HepG2 (cell line): ENCODE measurements at regions not wholly inside any gene's neighbourhood (a gene's known extent, or its start where the extent isn't known, plus 50 kb on each side); places are given as distances from the start of the nearest gene placed in this dataset.

Experiments
- ATAC-seq: fragments of 200-7000 bp; cut with Tn5 transposase; 3 replicates; pipeline ENCODE4 v1.9.1; 2020; ENCODE audit warnings: mild to moderate bottlenecking, moderate library complexity
- BruUV-seq: library from RNA; stranded (reverse); fragments of 400-500 nt; replicated peaks from 2 replicates; lab custom pipeline; 2021; lab: Mats Ljungman, UMichigan
- CTCF ChIA-PET: fragments of 300-600 bp; formaldehyde crosslinking; extraction: SDS; loops from one replicate; lab custom pipeline; 2021; ENCODE audit warnings: low total read pairs, inconsistent platforms, low intra/inter-chr PET ratio; lab: Yijun Ruan, JAX
- POLR2A ChIA-PET: fragments of 350-600 bp; sonication (Branson Sonifier 250); formaldehyde crosslinking; loops from one replicate; lab custom pipeline; 2020; ENCODE audit warnings: antibody characterized with exemption, inconsistent platforms; lab: Yijun Ruan, JAX
- DNase-seq: peaks from one replicate; pipeline ENCODE4 v3.0.0-alpha.2; 2015; ENCODE audit warnings: low spot score
- FAIRE-seq: peaks from 3 replicates; lab custom pipeline; 2011; peaks lifted over from hg19 to GRCh38; lab: Jason Lieb, UNC
- H2AFZ ChIP-seq: one replicate; pipeline ENCODE4 v1.6.1; 2011; ENCODE audit warnings: low read length, inconsistent platforms
- H3K27ac ChIP-seq: fragments of 300-600 bp; 3 replicates; pipeline ENCODE4 v1.8.0; 2011; ENCODE audit warnings: mixed run types, mild to moderate bottlenecking, mixed read lengths, low read length, inconsistent platforms; ENCODE audit not compliant: insufficient read depth; ENCODE audit errors: extremely low read length
- H3K27me3 ChIP-seq, 2 experiments: fragments of 200-600 bp in 1 of 2; 2 replicates in 1 of 2; 3 replicates in 1 of 2; pipeline versions ENCODE4 v1.6.0 to v1.8.0; 2011; ENCODE audit warnings: low read length in 2 of 2, mild to moderate bottlenecking in 2 of 2, moderate library complexity in 2 of 2, inconsistent platforms in 1 of 2; ENCODE audit not compliant: insufficient read depth in 2 of 2, control insufficient read depth in 1 of 2
- H3K36me3 ChIP-seq, 2 experiments: fragments of 200-600 bp in 1 of 2; replicated peaks in 1 of 2; 2 replicates in 1 of 2; 3 replicates in 1 of 2; pipeline versions ENCODE4 v1.5.1 to v1.8.0; 2011; ENCODE audit warnings: low read length in 2 of 2, inconsistent platforms in 1 of 2; ENCODE audit not compliant: insufficient read depth in 2 of 2, control insufficient read depth in 1 of 2
- H3K4me1 ChIP-seq: 2 replicates; pipeline ENCODE4 v1.5.1; 2012; ENCODE audit warnings: low read length, inconsistent platforms; ENCODE audit not compliant: insufficient read depth
- H3K4me2 ChIP-seq: 2 replicates; pipeline ENCODE4 v1.6.0; 2011; ENCODE audit warnings: low read depth, low read length, inconsistent platforms
- H3K4me3 ChIP-seq, 3 experiments: fragments of 200-600 bp in 1 of 3; sonication (generic), shearing (Covaris generic) in 1 of 3; replicated peaks in 1 of 3; 2 replicates each; pipeline ENCODE4 v1.5.1; 2011 to 2016; ENCODE audit warnings: low read length in 3 of 3, inconsistent platforms in 2 of 3, low read depth in 2 of 3, mild to moderate bottlenecking in 2 of 3, control low read depth in 1 of 3, mixed read lengths in 1 of 3; ENCODE audit not compliant: insufficient read depth in 1 of 3
- H3K79me2 ChIP-seq: one replicate; pipeline ENCODE4 v1.6.1; 2011; ENCODE audit warnings: low read length, inconsistent platforms; ENCODE audit not compliant: insufficient read depth
- H3K9ac ChIP-seq: 2 replicates; pipeline ENCODE4 v1.6.0; 2011; ENCODE audit warnings: mild to moderate bottlenecking, low read depth, low read length, inconsistent platforms; ENCODE audit not compliant: insufficient read depth
- H3K9me3 ChIP-seq: 2 replicates; pipeline ENCODE4 v1.5.1; 2012; ENCODE audit warnings: mild to moderate bottlenecking, low read length
- H4K20me1 ChIP-seq: 2 replicates; pipeline ENCODE4 v1.6.0; 2011; ENCODE audit warnings: inconsistent platforms, mild to moderate bottlenecking, low read length, moderate library complexity; ENCODE audit not compliant: insufficient read depth
- AKAP8 ChIP-seq: sonication (generic); formaldehyde crosslinking; IDR thresholded peaks from 2 replicates; pipeline ENCODE4 v1.5.1; 2020; ENCODE audit warnings: mild to moderate bottlenecking, missing genetic modification reagents
- MAFF ChIP-seq: IDR thresholded peaks from 2 replicates; pipeline ENCODE4 v1.6.1; 2011; ENCODE audit warnings: low read depth, low read length, improper control_type of control experiment
- SYNCRIP ChIP-seq: fragments of 200-400 bp; formaldehyde crosslinking; IDR thresholded peaks from 2 replicates; pipeline ENCODE4 v1.6.1; 2018; ENCODE audit warnings: mild to moderate bottlenecking, low read depth, low read length; ENCODE audit not compliant: insufficient read depth
- ZNF18 ChIP-seq: sonication (generic); formaldehyde crosslinking; IDR thresholded peaks from 2 replicates; pipeline ENCODE4 v1.8.0; 2022; ENCODE audit warnings: mild to moderate bottlenecking, missing genetic modification reagents; ENCODE audit not compliant: insufficient replicate concordance
- ZNF263 ChIP-seq: sonication (generic); formaldehyde crosslinking; IDR thresholded peaks from 2 replicates; pipeline ENCODE4 v1.4.0; 2020; ENCODE audit warnings: missing genetic modification reagents
- ZNF768 ChIP-seq: sonication (generic); formaldehyde crosslinking; IDR thresholded peaks from 2 replicates; pipeline ENCODE4 v1.4.0; 2020; ENCODE audit warnings: missing genetic modification reagents
- WGBS: methylation state at CpG from one replicate; pipeline ENCODE4 v1.1.6; 2017; ENCODE audit warnings: low lambda C conversion rate; 5-methylcytosine and 5-hydroxymethylcytosine counted together
- in situ Hi-C: cut with HindIII; loops from 2 replicates; pipeline ENCODE4 v1.10.0; 2017; ENCODE audit warnings: low pct_unique_long_range_greater_than_20kb; ENCODE audit not compliant: extremely low pct_ligation_motif_present
- intact Hi-C: fragments of 100-400 bp; cut with micrococcal nuclease; formaldehyde crosslinking; loops from one replicate; pipeline ENCODE4 v1.10.0; 2022; ENCODE audit not compliant: unreplicated experiment

GRCh38 chr1:38292969-38293368 is 246.4 kb upstream of the POU3F1 start (continued):
- TF ChIP-seq ZNF18 = no peak
- no peak for TF ChIP-seq AKAP8 (CRISPR knock-in tag)

GRCh38 chr1:38291906-38292521 is 245.4 kb upstream of the POU3F1 start:
- no peak for DNase-seq
- Histone ChIP-seq H3K36me3 (no peaks in the 10 kb centered on the region), H2AFZ (no peak overlapping the region), H3K9me3 (no peaks in the 10 kb centered on the region)
- WGBS = 30% methylated on average over 5 of the region's 26 CpGs
- intact Hi-C loops = no loop called here
- TF ChIP-seq ZNF263 (CRISPR knock-in tag) = no peak
- peak; percentile 42; the same call in 1 of the 2 replicates for TF ChIP-seq ZNF768 (CRISPR knock-in tag)
- no peak for TF ChIP-seq SYNCRIP
- no peak for TF ChIP-seq MAFF
- TF ChIP-seq, all 625 proteins: peak for 1
- ATAC-seq = no peak
- no TSS peak for BruUV-seq
- Histone ChIP-seq H3K9ac (no peak overlapping the region), H3K27ac (no peak overlapping the region), H3K79me2 (no peaks in the 10 kb centered on the region), H3K27me3 (no peaks in the 10 kb centered on the region), H3K4me2 (no peak overlapping the region), H3K4me1 (peaks cover 13% of the 10 kb centered on the region), H3K4me3 (no peak overlapping the region), H4K20me1 (no peaks in the 10 kb centered on the region)
- CTCF ChIA-PET = no interaction called here
- no peak for FAIRE-seq
- POLR2A ChIA-PET = no interaction called here
- in situ Hi-C loops = no loop called here
